H9 (cell line): ENCODE measurements at regions not wholly inside any gene's neighbourhood (a gene's known extent, or its start where the extent isn't known, plus 50 kb on each side); places are given as distances from the start of the nearest gene placed in this dataset.

Source experiments
- DNase-seq: peaks from one replicate; pipeline ENCODE4 v3.0.0-alpha.2; 2017
- H2AFZ ChIP-seq: one replicate; pipeline ENCODE4 v1.6.1; 2013; ENCODE audit warnings: mild to moderate bottlenecking, low read length, control low read depth, moderate library complexity
- H2AK5ac ChIP-seq: 2 replicates; pipeline ENCODE4 v1.6.1; 2013; ENCODE audit warnings: low read length, control low read depth, mixed read lengths; ENCODE audit not compliant: insufficient read length
- H2BK120ac ChIP-seq: one replicate; pipeline ENCODE4 v1.6.1; 2013; ENCODE audit warnings: low read depth, mild to moderate bottlenecking, low read length, control low read depth, inconsistent platforms; ENCODE audit not compliant: poor library complexity, severe bottlenecking
- H2BK12ac ChIP-seq: 2 replicates; pipeline ENCODE4 v1.6.1; 2013; ENCODE audit warnings: low read length, control low read depth, mixed read lengths, low read depth; ENCODE audit not compliant: insufficient read length
- H2BK15ac ChIP-seq: 2 replicates; pipeline ENCODE4 v1.6.1; 2013; ENCODE audit warnings: low read depth, low read length, control low read depth
- H2BK20ac ChIP-seq: one replicate; pipeline ENCODE4 v1.6.1; 2013; ENCODE audit warnings: low read depth, mild to moderate bottlenecking, low read length, control low read depth, inconsistent platforms; ENCODE audit not compliant: poor library complexity, severe bottlenecking
- H2BK5ac ChIP-seq: 2 replicates; pipeline ENCODE4 v1.6.1; 2013; ENCODE audit warnings: low read length, control low read depth, mixed read lengths; ENCODE audit not compliant: insufficient read length
- H3K14ac ChIP-seq: 2 replicates; pipeline ENCODE4 v1.6.1; 2013; ENCODE audit warnings: low read length, control low read depth; ENCODE audit not compliant: insufficient read depth
- H3K18ac ChIP-seq: 2 replicates; pipeline ENCODE4 v1.6.1; 2013; ENCODE audit warnings: low read depth, mild to moderate bottlenecking, mixed read lengths, low read length, control low read depth; ENCODE audit not compliant: insufficient read length
- H3K23ac ChIP-seq: 2 replicates; pipeline ENCODE4 v1.6.1; 2013; ENCODE audit warnings: low read length, control low read depth, mixed read lengths, low read depth; ENCODE audit not compliant: insufficient read length
- H3K23me2 ChIP-seq: 2 replicates; pipeline ENCODE4 v1.6.1; 2013; ENCODE audit warnings: low read depth, mild to moderate bottlenecking, mixed read lengths, low read length, control low read depth; ENCODE audit not compliant: insufficient read length, poor library complexity, severe bottlenecking
- H3K27ac ChIP-seq: 2 replicates; pipeline ENCODE4 v1.5.1; 2013; ENCODE audit warnings: low read length, control low read depth, mixed read lengths, low read depth; ENCODE audit not compliant: insufficient read length
- H3K27me3 ChIP-seq: 2 replicates; pipeline ENCODE4 v1.6.1; 2013; ENCODE audit warnings: low read length, control low read depth, inconsistent platforms; ENCODE audit not compliant: insufficient read depth
- H3K4ac ChIP-seq: 2 replicates; pipeline ENCODE4 v1.6.1; 2013; ENCODE audit warnings: low read depth, mild to moderate bottlenecking, control low read depth, inconsistent platforms, low read length, moderate library complexity
- H3K4me1 ChIP-seq: 2 replicates; pipeline ENCODE4 v1.6.1; 2013; ENCODE audit warnings: low read length, control low read depth, inconsistent platforms; ENCODE audit not compliant: insufficient read depth
- H3K4me2 ChIP-seq: 2 replicates; pipeline ENCODE4 v1.6.1; 2013; ENCODE audit warnings: low read length, control low read depth, mixed read lengths; ENCODE audit not compliant: insufficient read length, insufficient read depth
- H3K56ac ChIP-seq: 2 replicates; pipeline ENCODE4 v1.6.1; 2013; ENCODE audit warnings: low read depth, mild to moderate bottlenecking, mixed read lengths, low read length, control low read depth; ENCODE audit not compliant: insufficient read length
- H3K79me1 ChIP-seq: 2 replicates; pipeline ENCODE4 v1.6.1; 2013; ENCODE audit warnings: low read depth, mild to moderate bottlenecking, moderate library complexity, low read length, control low read depth, inconsistent platforms; ENCODE audit not compliant: insufficient read depth, poor library complexity, severe bottlenecking
- H3K79me2 ChIP-seq: 2 replicates; pipeline ENCODE4 v1.6.1; 2013; ENCODE audit warnings: low read length, control low read depth, inconsistent platforms; ENCODE audit not compliant: insufficient read depth
- H3K9ac ChIP-seq: 2 replicates; pipeline ENCODE4 v1.6.1; 2013; ENCODE audit warnings: low read length, control low read depth, mixed read lengths; ENCODE audit not compliant: insufficient read length; ENCODE audit errors: extremely low read depth
- H3K9me3 ChIP-seq: one replicate; pipeline ENCODE4 v1.6.1; 2013; ENCODE audit warnings: low read depth, low read length, inconsistent platforms; ENCODE audit not compliant: control insufficient read depth
- H3T11ph ChIP-seq: one replicate; pipeline ENCODE4 v1.6.1; 2013; ENCODE audit warnings: mild to moderate bottlenecking, low read length, control low read depth, inconsistent platforms
- H4K20me1 ChIP-seq: one replicate; pipeline ENCODE4 v1.6.1; 2013; ENCODE audit not compliant: control insufficient read depth, insufficient read length, insufficient read depth
- H4K5ac ChIP-seq: 2 replicates; pipeline ENCODE4 v1.6.1; 2013; ENCODE audit warnings: low read depth, mild to moderate bottlenecking, mixed read lengths, low read length, control low read depth; ENCODE audit not compliant: insufficient read length
- H4K8ac ChIP-seq: replicated peaks from 2 replicates; pipeline ENCODE4 v1.6.1; 2013; ENCODE audit warnings: low read length, control low read depth, mixed read lengths, low read depth; ENCODE audit not compliant: insufficient read length
- H4K91ac ChIP-seq: 2 replicates; pipeline ENCODE4 v1.6.1; 2013; ENCODE audit warnings: low read depth, mild to moderate bottlenecking, moderate library complexity, mixed read lengths, low read length, control low read depth; ENCODE audit not compliant: insufficient read length
- H3K27ac Mint-ChIP-seq, 3 experiments: 2 replicates in 2 of 3; 3 replicates in 1 of 3; pipeline ENCODE4 v1.8.0; 2020 to 2021; ENCODE audit warnings: mixed read lengths in 3 of 3, mild to moderate bottlenecking in 1 of 3, moderate library complexity in 1 of 3
- H3K27me3 Mint-ChIP-seq: 2 replicates; pipeline ENCODE4 v1.8.0; 2021; ENCODE audit warnings: low read depth, mild to moderate bottlenecking, moderate library complexity, mixed read lengths
- H3K36me3 Mint-ChIP-seq, 3 experiments: 2 replicates in 2 of 3; 3 replicates in 1 of 3; pipeline ENCODE4 v1.8.0; 2020 to 2021; ENCODE audit warnings: low read depth in 3 of 3, mixed read lengths in 3 of 3; ENCODE audit not compliant: insufficient read depth in 1 of 3
- H3K4me1 Mint-ChIP-seq, 2 experiments: 2 replicates each; pipeline ENCODE4 v1.8.0; 2020; ENCODE audit warnings: mixed read lengths in 2 of 2
- H3K4me3 Mint-ChIP-seq, 2 experiments: 2 replicates in 1 of 2; 3 replicates in 1 of 2; pipeline ENCODE4 v1.8.0; 2020 to 2021; ENCODE audit warnings: mild to moderate bottlenecking in 2 of 2, mixed read lengths in 2 of 2, moderate library complexity in 1 of 2
- H3K9me3 Mint-ChIP-seq, 2 experiments: 2 replicates in 1 of 2; 3 replicates in 1 of 2; pipeline ENCODE4 v1.8.0; 2020; ENCODE audit warnings: mild to moderate bottlenecking in 2 of 2, mixed read lengths in 2 of 2, moderate library complexity in 1 of 2
- WGBS: extraction: QIAGEN DNeasy Blood & Tissue Kit; methylation state at CpG from one replicate; pipeline ENCODE4 v1.1.7; 2013; ENCODE audit warnings: missing lambda C conversion rate, low lambda C conversion rate, mixed read lengths; ENCODE audit not compliant: insufficient read length; ENCODE audit errors: extremely low coverage; 5-methylcytosine and 5-hydroxymethylcytosine counted together
- TF ChIP-seq, protein P1 (sequence below): fragments of 200-600 bp; sonication (generic); conservative IDR thresholded peaks from 3 replicates; pipeline ENCODE4 v1.8.0; 2021; ENCODE audit warnings: antibody characterized with exemption, mild to moderate bottlenecking

DNA sequence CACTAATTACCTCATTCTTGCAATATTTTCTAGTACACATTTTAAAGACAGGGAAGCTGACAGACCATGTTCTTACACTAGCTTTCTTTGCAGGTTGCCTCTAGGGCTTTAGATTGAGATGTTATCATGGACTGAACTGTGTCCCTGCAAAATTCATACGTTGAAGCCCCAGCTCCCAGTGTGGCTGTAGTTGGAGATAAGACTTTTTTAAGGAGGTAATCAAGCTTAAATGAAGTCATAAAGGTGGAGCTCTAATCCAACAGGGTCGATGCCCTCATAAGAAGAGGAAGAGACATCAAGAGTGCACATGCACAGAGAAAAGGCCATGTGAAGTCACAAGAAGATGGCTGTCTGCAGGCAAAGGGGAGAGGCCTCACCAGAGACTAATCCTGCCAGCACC lies 471.2 kb upstream of the ACTBL2 start:
- H4K91ac ChIP-seq: no peak overlapping the region
- DNase-seq: no peak
- TF ChIP-seq, protein P1, sequence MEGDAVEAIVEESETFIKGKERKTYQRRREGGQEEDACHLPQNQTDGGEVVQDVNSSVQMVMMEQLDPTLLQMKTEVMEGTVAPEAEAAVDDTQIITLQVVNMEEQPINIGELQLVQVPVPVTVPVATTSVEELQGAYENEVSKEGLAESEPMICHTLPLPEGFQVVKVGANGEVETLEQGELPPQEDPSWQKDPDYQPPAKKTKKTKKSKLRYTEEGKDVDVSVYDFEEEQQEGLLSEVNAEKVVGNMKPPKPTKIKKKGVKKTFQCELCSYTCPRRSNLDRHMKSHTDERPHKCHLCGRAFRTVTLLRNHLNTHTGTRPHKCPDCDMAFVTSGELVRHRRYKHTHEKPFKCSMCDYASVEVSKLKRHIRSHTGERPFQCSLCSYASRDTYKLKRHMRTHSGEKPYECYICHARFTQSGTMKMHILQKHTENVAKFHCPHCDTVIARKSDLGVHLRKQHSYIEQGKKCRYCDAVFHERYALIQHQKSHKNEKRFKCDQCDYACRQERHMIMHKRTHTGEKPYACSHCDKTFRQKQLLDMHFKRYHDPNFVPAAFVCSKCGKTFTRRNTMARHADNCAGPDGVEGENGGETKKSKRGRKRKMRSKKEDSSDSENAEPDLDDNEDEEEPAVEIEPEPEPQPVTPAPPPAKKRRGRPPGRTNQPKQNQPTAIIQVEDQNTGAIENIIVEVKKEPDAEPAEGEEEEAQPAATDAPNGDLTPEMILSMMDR: no peak
- H3K56ac ChIP-seq: no peak overlapping the region
- H4K5ac ChIP-seq: no peak overlapping the region
- no peak overlapping the region for H3K23ac ChIP-seq
- H3K23me2 ChIP-seq: no peaks in the 10 kb centered on the region
- H4K20me1 ChIP-seq: no peaks in the 10 kb centered on the region
- peaks cover 4% of the 10 kb centered on the region for H3K4me1 ChIP-seq
- WGBS: no CpG with 5 or more reads among the region's 2 CpGs
- no peak overlapping the region for H2AK5ac ChIP-seq
- H3K4me2 ChIP-seq: no peak overlapping the region
- H3K79me1 ChIP-seq: no peaks in the 10 kb centered on the region
- H3K4me3 Mint-ChIP-seq: no peak overlapping the region
- no peak overlapping the region for H3K27ac ChIP-seq
- no peak overlapping the region for H4K8ac ChIP-seq
- no peak overlapping the region for H3K14ac ChIP-seq
- no peak overlapping the region for H2AFZ ChIP-seq
- H3K9ac ChIP-seq: no peak overlapping the region
- H3K36me3 Mint-ChIP-seq: no peaks in the 10 kb centered on the region; a peak in 1 of 7 replicates
- H2BK20ac ChIP-seq: no peak overlapping the region
- no peak overlapping the region for H3K27ac Mint-ChIP-seq
- no peak overlapping the region for H2BK15ac ChIP-seq
- H3K27me3 ChIP-seq: no peaks in the 10 kb centered on the region
- no peak overlapping the region for H3K18ac ChIP-seq
- H3K9me3 ChIP-seq: no peaks in the 10 kb centered on the region
- H3T11ph ChIP-seq: no peak overlapping the region
- no peaks in the 10 kb centered on the region; a peak in 1 of 5 replicates for H3K9me3 Mint-ChIP-seq
- no peak overlapping the region for H2BK5ac ChIP-seq
- peaks cover 9 to 10% of the 10 kb centered on the region in 2 experiments; a peak in 3 of 4 replicates for H3K4me1 Mint-ChIP-seq
- H3K4ac ChIP-seq: no peak overlapping the region
- H3K79me2 ChIP-seq: no peaks in the 10 kb centered on the region
- no peaks in the 10 kb centered on the region for H3K27me3 Mint-ChIP-seq
- H2BK120ac ChIP-seq: no peak overlapping the region
- no peak overlapping the region for H2BK12ac ChIP-seq
